ENCODE measurements at regions not wholly inside any gene's neighbourhood (a gene's known extent, or its start where the extent isn't known, plus 50 kb on each side); places are given as distances from the start of the nearest gene placed in this dataset.

DNA sequence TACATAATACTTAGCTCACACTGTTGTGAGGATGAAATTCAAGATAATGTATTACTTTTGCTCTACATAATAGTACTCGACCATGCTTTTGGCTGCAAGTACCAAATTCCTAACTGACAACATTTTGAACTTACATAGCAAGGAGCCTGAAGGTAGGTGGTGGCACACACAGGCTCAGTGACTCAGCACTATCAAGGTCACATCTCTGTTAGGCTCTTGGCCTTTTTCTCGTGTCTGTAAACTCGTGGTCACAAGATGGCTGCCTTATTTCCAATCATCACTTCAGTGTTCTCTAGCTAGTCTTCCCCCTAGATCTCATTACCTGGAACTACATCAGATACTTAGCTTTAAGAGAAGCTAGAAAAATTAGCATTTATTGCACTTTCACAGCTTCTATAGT is 61.4 kb upstream of the ABCB5 start:
- DNase-seq (ENCODE audit: low spot score in 2 of 2) (no peak), ATAC-seq (no peak)
- Mint-ChIP-seq H3K36me3 (no peaks in the 10 kb centered on the region), H3K9me3 (no peaks in the 10 kb centered on the region), H3K27ac (no peak overlapping the region)

GRCh38 chr7:20556091-20556490 is 59.4 kb upstream of the ABCB5 start:
- ATAC-seq (no peak), DNase-seq (ENCODE audit: low spot score in 2 of 2) (no peak)
- no peaks in the 10 kb centered on the region for H3K36me3 Mint-ChIP-seq
- no peaks in the 10 kb centered on the region for H3K9me3 Mint-ChIP-seq
- H3K27ac Mint-ChIP-seq = no peak overlapping the region

DNA sequence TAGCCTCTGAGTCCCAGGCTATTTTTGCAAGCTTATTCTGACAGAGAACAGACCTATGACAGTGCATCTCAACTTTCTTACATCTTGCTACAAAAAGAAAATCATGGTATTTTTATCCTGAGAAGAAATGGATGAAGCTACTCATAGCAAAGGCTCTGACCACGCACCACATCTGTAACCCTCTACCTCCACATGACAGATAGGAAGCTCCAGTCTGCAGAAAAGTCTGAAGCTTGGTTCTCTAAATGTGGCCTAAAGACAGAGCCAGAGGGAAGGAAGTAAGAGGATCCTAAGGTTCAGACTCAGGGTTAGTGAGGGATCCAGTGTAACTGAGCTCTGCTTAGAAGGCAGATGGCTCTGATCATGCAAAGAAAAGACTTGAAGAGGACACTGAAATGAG is 58.4 kb upstream of the ABCB5 start:
- H3K36me3 Mint-ChIP-seq = no peaks in the 10 kb centered on the region
- no peaks in the 10 kb centered on the region for H3K9me3 Mint-ChIP-seq
- no peak for DNase-seq (ENCODE audit: low spot score in 2 of 2)
- ATAC-seq = no peak
- no peak overlapping the region for H3K27ac Mint-ChIP-seq

- Mint-ChIP-seq H3K36me3 (no peaks in the 10 kb centered on the region), H3K27ac (no peak overlapping the region), H3K9me3 (no peaks in the 10 kb centered on the region)
- ATAC-seq (no peak), DNase-seq (ENCODE audit: low spot score in 2 of 2) (no peak)
These were observed 56.3 kb upstream of the ABCB5 start for GRCh38 chr7:20558963-20559716.

DNA sequence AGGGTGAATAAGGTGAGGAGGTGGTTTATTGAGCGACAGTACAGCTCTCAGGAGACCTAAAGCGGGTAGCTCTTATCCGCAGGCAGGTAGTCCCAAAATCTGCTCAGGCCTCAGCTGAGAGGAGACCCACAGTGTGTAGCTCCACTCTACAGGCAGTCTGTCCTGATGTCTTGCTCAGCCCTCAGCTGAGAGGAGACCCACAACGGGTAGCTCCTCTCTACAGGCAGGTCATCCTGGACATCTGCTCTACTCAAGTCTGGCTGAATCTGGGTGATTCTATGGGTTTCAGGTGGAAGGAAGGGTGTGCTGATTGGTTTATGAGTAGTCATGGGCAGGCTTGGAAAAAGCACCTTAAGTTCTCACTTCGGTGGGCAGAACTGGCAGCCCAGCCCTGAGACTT is 55.6 kb upstream of the ABCB5 start:
- Mint-ChIP-seq H3K9me3 (no peaks in the 10 kb centered on the region), H3K27ac (no peak overlapping the region), H3K36me3 (no peaks in the 10 kb centered on the region)
- DNase-seq (ENCODE audit: low spot score in 2 of 2) (no peak), ATAC-seq (no peak)

DNA sequence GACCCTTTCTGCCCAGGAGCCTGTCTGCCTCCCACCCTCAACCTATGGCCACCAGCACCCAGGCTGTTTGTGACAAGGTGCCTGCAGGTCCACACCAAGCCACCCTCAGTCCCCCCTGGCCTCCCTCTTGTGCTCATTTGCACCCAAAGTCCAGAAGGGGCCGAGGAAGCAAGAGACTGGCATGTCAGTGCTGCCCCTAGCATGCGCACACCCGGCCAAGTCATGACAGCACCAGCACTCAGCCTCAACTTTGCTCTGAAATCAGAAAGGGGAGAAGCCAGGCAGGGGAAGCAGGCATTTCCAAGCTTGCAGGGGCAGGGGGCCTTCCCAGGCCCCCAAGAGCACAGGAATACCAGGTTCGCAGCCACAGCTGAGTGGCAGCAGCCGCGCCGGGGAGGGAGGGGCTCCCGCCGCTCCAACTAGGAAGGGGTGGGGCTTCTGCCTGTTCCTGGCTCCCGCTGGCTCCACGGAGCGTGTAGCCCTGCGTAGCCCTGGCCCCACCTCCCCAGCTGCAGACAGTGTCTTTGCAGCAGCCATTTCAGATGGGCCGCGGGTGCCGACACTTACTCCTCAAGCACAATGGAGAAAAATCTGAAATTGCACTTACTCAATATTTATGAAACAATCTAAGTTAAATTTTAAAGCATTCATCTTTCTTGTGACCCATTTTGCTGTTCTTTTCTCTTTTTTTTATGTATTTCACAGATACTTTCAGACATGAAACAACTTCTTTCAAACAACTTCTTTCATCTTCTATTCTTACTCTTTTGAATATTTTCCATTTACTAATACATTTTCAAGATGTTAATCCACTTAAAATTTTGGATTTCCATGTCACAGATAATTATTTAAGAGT is 54.9 kb upstream of the ABCB5 start:
- no peak overlapping the region for H3K27ac Mint-ChIP-seq
- DNase-seq (ENCODE audit: low spot score in 2 of 2) (no peak), ATAC-seq (no peak)
- H3K9me3 Mint-ChIP-seq = no peaks in the 10 kb centered on the region
- no peaks in the 10 kb centered on the region for H3K36me3 Mint-ChIP-seq

GRCh38 chr7:20561466-20561865 is 54.0 kb upstream of the ABCB5 start:
- H3K27ac Mint-ChIP-seq = no peak overlapping the region
- H3K9me3 Mint-ChIP-seq = no peaks in the 10 kb centered on the region
- no peak for DNase-seq (ENCODE audit: low spot score in 2 of 2)
- ATAC-seq = no peak
- no peaks in the 10 kb centered on the region for H3K36me3 Mint-ChIP-seq

DNA sequence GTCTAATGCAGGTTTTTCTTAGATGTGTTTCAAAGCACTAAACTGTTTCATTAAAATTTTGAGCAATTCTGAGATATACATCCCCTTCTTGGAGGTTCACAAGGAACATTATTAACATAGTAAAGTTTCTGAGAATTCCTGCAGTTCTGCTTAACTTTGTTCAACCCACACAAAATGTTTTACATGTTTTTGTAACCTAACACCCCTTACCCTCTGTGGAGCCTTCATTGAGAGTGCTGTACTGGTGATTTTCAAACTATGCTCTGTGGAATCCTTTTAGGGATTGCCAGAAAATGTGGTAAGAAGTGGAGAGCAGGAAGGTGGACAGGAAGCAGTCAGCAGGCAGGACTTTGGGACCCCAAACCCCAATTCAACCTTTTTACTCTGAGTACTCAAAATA is 53.6 kb upstream of the ABCB5 start:
- ATAC-seq (no peak), DNase-seq (ENCODE audit: low spot score in 2 of 2) (no peak)
- H3K27ac Mint-ChIP-seq = no peak overlapping the region
- H3K36me3 Mint-ChIP-seq = no peaks in the 10 kb centered on the region
- H3K9me3 Mint-ChIP-seq = peaks cover 0 to under 1% of the 10 kb centered on the region in 2 donors

DNA sequence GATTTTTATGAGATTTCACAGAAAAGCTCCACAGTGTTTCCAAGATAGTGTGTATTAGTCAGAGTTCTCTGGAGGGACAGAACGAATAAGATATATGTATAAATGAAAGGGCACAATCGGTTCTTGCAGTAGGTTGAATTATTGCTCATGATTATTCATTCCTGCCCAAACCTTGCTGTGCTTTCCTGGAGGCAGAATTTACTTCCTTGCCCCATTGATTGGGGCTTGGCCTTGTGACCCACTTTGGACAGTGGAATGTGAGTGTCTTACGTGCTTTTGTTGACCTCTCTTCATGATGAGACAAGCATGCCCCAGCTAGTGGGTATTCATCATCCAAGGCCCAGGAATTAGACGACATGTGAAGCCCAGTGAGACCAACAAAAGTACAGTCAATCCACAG is 53.0 kb upstream of the ABCB5 start:
- DNase-seq (ENCODE audit: low spot score in 2 of 2) (no peak), ATAC-seq (no peak)
- no peaks in the 10 kb centered on the region for H3K36me3 Mint-ChIP-seq
- H3K9me3 Mint-ChIP-seq = peaks cover 2 to 6% of the 10 kb centered on the region in 2 donors
- no peak overlapping the region for H3K27ac Mint-ChIP-seq
